Breast epithelium (tissue), 3 donors: ENCODE measurements at regions not wholly inside any gene's neighbourhood (a gene's known extent, or its start where the extent isn't known, plus 50 kb on each side); places are given as distances from the start of the nearest gene placed in this dataset.

Source experiments
- CTCF ChIP-seq, 3 donors: fragments of 450-650 bp; IDR thresholded peaks; one replicate each; pipeline ENCODE4 v1.5.1; 2016 to 2017; ENCODE audit warnings: antibody characterized with exemption in 3 of 3, mild to moderate bottlenecking in 3 of 3, moderate library complexity in 3 of 3
- POLR2A ChIP-seq: fragments of 450-650 bp; IDR thresholded peaks from one replicate; pipeline ENCODE4 v1.6.1; 2016; ENCODE audit warnings: antibody characterized with exemption, mild to moderate bottlenecking, moderate library complexity
- POLR2AphosphoS5 ChIP-seq, 3 donors: sonication (generic); formaldehyde crosslinking; IDR thresholded peaks; one replicate each; pipeline ENCODE4 v1.6.1; 2017; ENCODE audit warnings: antibody characterized with exemption in 3 of 3

GRCh38 chr10:8504499-8504898, 450.0 kb downstream of the GATA3 start:
- no peak for TF ChIP-seq CTCF (IDR thresholded peaks at IDR 0.05)
- TF ChIP-seq POLR2A = no peak
- no peak for TF ChIP-seq POLR2AphosphoS5 (IDR thresholded peaks at IDR 0.05)
